HFFc6 (cell line): ENCODE measurements at regions not wholly inside any gene's neighbourhood (a gene's known extent, or its start where the extent isn't known, plus 50 kb on each side); places are given as distances from the start of the nearest gene placed in this dataset.
"Not testable (repeated sequence)": the region's sequence is repeated elsewhere in the genome, so short reads cannot be mapped to it uniquely, and the experiment has no call there.

Experiments used
- DNase-seq: peaks from one replicate; pipeline ENCODE4 v3.0.0-alpha.2; 2018
- H3K27ac Mint-ChIP-seq: 2 replicates; pipeline ENCODE4 v1.8.0; 2020; ENCODE audit warnings: mild to moderate bottlenecking, mixed read lengths
- H3K27me3 Mint-ChIP-seq: 2 replicates; pipeline ENCODE4 v1.8.0; 2021; ENCODE audit warnings: mild to moderate bottlenecking, moderate library complexity, mixed read lengths; ENCODE audit not compliant: insufficient read depth
- H3K36me3 Mint-ChIP-seq: 2 replicates; pipeline ENCODE4 v1.8.0; 2021; ENCODE audit warnings: low read depth, mixed read lengths
- H3K4me1 Mint-ChIP-seq: 2 replicates; pipeline ENCODE4 v1.8.0; 2020; ENCODE audit warnings: low read depth, mixed read lengths
- H3K4me3 Mint-ChIP-seq: 2 replicates; pipeline ENCODE4 v1.8.0; 2020; ENCODE audit warnings: mild to moderate bottlenecking, moderate library complexity, mixed read lengths
- H3K9me3 Mint-ChIP-seq: 2 replicates; pipeline ENCODE4 v1.8.0; 2020; ENCODE audit warnings: mild to moderate bottlenecking, mixed read lengths
- CTCF ChIP-seq: fragments of 200-600 bp; sonication (generic); IDR thresholded peaks from 2 replicates; pipeline ENCODE4 v1.5.0; 2021; ENCODE audit warnings: antibody characterized with exemption, mild to moderate bottlenecking

GRCh38 chr10:7056216-7056615 lies 354.6 kb downstream of the SFMBT2 start:
- Mint-ChIP-seq H3K27me3 (no peaks in the 10 kb centered on the region), H3K27ac (no peak overlapping the region), H3K4me3 (no peak overlapping the region)

GRCh38 chr10:7054915-7055314 lies 355.9 kb downstream of the SFMBT2 start:
- no peak for TF ChIP-seq CTCF
- Mint-ChIP-seq H3K4me1 (no peaks in the 10 kb centered on the region), H3K27me3 (no peaks in the 10 kb centered on the region), H3K36me3 (no peaks in the 10 kb centered on the region; the same call in 1 of the 2 replicates), H3K4me3 (no peak overlapping the region), H3K9me3 (peaks cover 39% of the 10 kb centered on the region), H3K27ac (no peak overlapping the region)
- DNase-seq, result no peak

More at GRCh38 chr10:7056216-7056615, 354.6 kb downstream of the SFMBT2 start:
- DNase-seq, result no peak
- no peaks in the 10 kb centered on the region; the same call in 1 of the 2 replicates for H3K36me3 Mint-ChIP-seq
- H3K4me1 Mint-ChIP-seq, result no peaks in the 10 kb centered on the region
- H3K9me3 Mint-ChIP-seq, result peaks cover 30% of the 10 kb centered on the region
- no peak for TF ChIP-seq CTCF

GRCh38 chr10:7053195-7053594 lies 357.6 kb downstream of the SFMBT2 start:
- H3K9me3 Mint-ChIP-seq, result peaks cover 46% of the 10 kb centered on the region
- H3K27ac Mint-ChIP-seq, result no peak overlapping the region
- no peak for DNase-seq
- no peak overlapping the region for H3K4me3 Mint-ChIP-seq
- H3K36me3 Mint-ChIP-seq, result no peaks in the 10 kb centered on the region; the same call in 1 of the 2 replicates
- H3K27me3 Mint-ChIP-seq, result no peaks in the 10 kb centered on the region
- no peak for TF ChIP-seq CTCF
- no peaks in the 10 kb centered on the region for H3K4me1 Mint-ChIP-seq

GRCh38 chr10:7050024-7050423 lies 360.8 kb downstream of the SFMBT2 start:
- H3K4me3 Mint-ChIP-seq, H3K36me3 Mint-ChIP-seq, H3K27ac Mint-ChIP-seq, DNase-seq, H3K27me3 Mint-ChIP-seq, H3K4me1 Mint-ChIP-seq: not testable (repeated sequence)
- peaks cover 40% of the 10 kb centered on the region for H3K9me3 Mint-ChIP-seq

- Mint-ChIP-seq H3K4me1 (no peaks in the 10 kb centered on the region), H3K4me3 (no peak overlapping the region), H3K36me3 (no peaks in the 10 kb centered on the region; the same call in 1 of the 2 replicates), H3K9me3 (peaks cover 37% of the 10 kb centered on the region), H3K27ac (no peak overlapping the region), H3K27me3 (no peaks in the 10 kb centered on the region; the same call in 1 of the 2 replicates)
- no peak for TF ChIP-seq CTCF
- no peak for DNase-seq
These were observed 362.8 kb downstream of the SFMBT2 start for GRCh38 chr10:7048061-7048460.

- no peaks in the 10 kb centered on the region; the same call in 1 of the 2 replicates for H3K27me3 Mint-ChIP-seq
- DNase-seq, result no peak
- no peaks in the 10 kb centered on the region for H3K4me1 Mint-ChIP-seq
- peaks cover 34% of the 10 kb centered on the region for H3K9me3 Mint-ChIP-seq
- no peak overlapping the region for H3K27ac Mint-ChIP-seq
- TF ChIP-seq CTCF, result no peak
- H3K36me3 Mint-ChIP-seq, result no peaks in the 10 kb centered on the region; the same call in 1 of the 2 replicates
- no peak overlapping the region for H3K4me3 Mint-ChIP-seq
These were observed 364.2 kb downstream of the SFMBT2 start for GRCh38 chr10:7046615-7047014.
